ENCODE measurements at regions not wholly inside any gene's neighbourhood (a gene's known extent, or its start where the extent isn't known, plus 50 kb on each side); places are given as distances from the start of the nearest gene placed in this dataset.

DNA sequence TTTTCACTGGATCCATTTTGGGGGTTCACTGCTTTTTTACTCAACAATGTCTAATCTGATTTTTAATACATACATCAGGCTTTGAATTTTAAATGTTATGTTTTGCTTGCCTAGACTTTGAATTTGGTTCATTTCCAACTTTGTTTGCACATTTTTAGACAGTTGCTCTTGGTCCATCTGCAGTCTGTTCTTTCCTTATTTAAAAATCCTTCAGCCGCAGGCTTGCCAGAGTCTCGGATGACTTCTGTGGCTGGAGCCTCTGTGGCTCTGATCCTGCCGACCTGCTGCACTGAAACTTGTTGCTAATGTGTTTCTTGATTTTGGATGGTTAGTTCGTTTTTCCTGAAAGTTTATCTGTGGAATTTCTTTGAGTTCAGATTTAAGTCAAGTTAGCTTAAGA lies 172.0 kb upstream of the ALKAL2 start:
- no peak for TF ChIP-seq EZH2phosphoT487 (IDR thresholded peaks at IDR 0.05; ENCODE audit: borderline replicate concordance)
- TF ChIP-seq POLR2A (IDR thresholded peaks at IDR 0.05; ENCODE audit: borderline replicate concordance, extremely low read depth, insufficient read depth, insufficient read length), result no peak
- TF ChIP-seq SP1 (IDR thresholded peaks at IDR 0.05; ENCODE audit: low read depth), result no peak
- TF ChIP-seq, protein P1, sequence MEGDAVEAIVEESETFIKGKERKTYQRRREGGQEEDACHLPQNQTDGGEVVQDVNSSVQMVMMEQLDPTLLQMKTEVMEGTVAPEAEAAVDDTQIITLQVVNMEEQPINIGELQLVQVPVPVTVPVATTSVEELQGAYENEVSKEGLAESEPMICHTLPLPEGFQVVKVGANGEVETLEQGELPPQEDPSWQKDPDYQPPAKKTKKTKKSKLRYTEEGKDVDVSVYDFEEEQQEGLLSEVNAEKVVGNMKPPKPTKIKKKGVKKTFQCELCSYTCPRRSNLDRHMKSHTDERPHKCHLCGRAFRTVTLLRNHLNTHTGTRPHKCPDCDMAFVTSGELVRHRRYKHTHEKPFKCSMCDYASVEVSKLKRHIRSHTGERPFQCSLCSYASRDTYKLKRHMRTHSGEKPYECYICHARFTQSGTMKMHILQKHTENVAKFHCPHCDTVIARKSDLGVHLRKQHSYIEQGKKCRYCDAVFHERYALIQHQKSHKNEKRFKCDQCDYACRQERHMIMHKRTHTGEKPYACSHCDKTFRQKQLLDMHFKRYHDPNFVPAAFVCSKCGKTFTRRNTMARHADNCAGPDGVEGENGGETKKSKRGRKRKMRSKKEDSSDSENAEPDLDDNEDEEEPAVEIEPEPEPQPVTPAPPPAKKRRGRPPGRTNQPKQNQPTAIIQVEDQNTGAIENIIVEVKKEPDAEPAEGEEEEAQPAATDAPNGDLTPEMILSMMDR (IDR thresholded peaks at IDR 0.05 in 2 of 3, conservative IDR thresholded peaks at IDR 0.05 in 1 of 3; ENCODE audit: borderline replicate concordance in 1 of 3, insufficient read depth in 1 of 3, low read depth in 2 of 3, low read length in 2 of 3), result no peak
- no peak for TF ChIP-seq SRF (IDR thresholded peaks at IDR 0.05; ENCODE audit: low read depth)
- no peak for TF ChIP-seq POLR2AphosphoS5 (IDR thresholded peaks at IDR 0.05; ENCODE audit: low read depth, low read length)

Measured in HCT116 (cell line).